SK-N-SH (cell line): ENCODE measurements at regions not wholly inside any gene's neighbourhood (a gene's known extent, or its start where the extent isn't known, plus 50 kb on each side); places are given as distances from the start of the nearest gene placed in this dataset.

Experiments
- CTCF ChIA-PET: fragments of 300-600, 350-600 bp; formaldehyde crosslinking; extraction: SDS; loops from one replicate; lab custom pipeline; 2021; lab: Yijun Ruan, JAX
- POLR2A ChIA-PET: fragments of 350-600 bp; sonication (Branson Sonifier 250); formaldehyde crosslinking; extraction: SDS; loops from one replicate; lab custom pipeline; 2020; ENCODE audit warnings: antibody characterized with exemption, inconsistent platforms; lab: Yijun Ruan, JAX
- DNase-seq: peaks from one replicate; pipeline ENCODE4 v3.0.0; 2012
- H2AFZ ChIP-seq: fragments of 200-600 bp; sonication (generic); 2 replicates; pipeline ENCODE4 v1.8.1; 2016; ENCODE audit warnings: antibody characterized with exemption, mild to moderate bottlenecking, low read depth
- H3F3A ChIP-seq: fragments of 200-600 bp; sonication (generic); replicated peaks from 2 replicates; pipeline ENCODE3; 2016; ENCODE audit warnings: antibody characterized with exemption, mild to moderate bottlenecking; ENCODE audit not compliant: insufficient read depth
- H3K27ac ChIP-seq, 2 experiments: fragments of 200-500 bp in 1 of 2; fragments of 200-600 bp in 1 of 2; sonication (Bioruptor generic) in 1 of 2; sonication (generic), shearing (Covaris generic) in 1 of 2; 2 replicates each; pipeline versions ENCODE4 v1.5.1 to v1.6.1; 2014 to 2016; ENCODE audit warnings: low read depth in 2 of 2, inconsistent platforms in 1 of 2, low read length in 1 of 2, mild to moderate bottlenecking in 1 of 2, mixed read lengths in 1 of 2
- H3K27me3 ChIP-seq: fragments of 200-600 bp; sonication (generic), shearing (Covaris generic); 2 replicates; pipeline ENCODE4 v1.6.1; 2016; ENCODE audit warnings: mixed run types; ENCODE audit not compliant: insufficient read depth
- H3K36me3 ChIP-seq, 2 experiments: fragments of 200-500 bp in 1 of 2; fragments of 200-600 bp in 1 of 2; sonication (Bioruptor generic) in 1 of 2; sonication (generic) in 1 of 2; replicated peaks in 1 of 2; 2 replicates each; pipeline versions ENCODE3 to v1.5.1; 2014 to 2016; ENCODE audit warnings: low read length in 1 of 2, mild to moderate bottlenecking in 1 of 2; ENCODE audit not compliant: insufficient read depth in 2 of 2, control insufficient read depth in 1 of 2
- H3K4me1 ChIP-seq, 2 experiments: fragments of 200-500 bp in 1 of 2; fragments of 200-600 bp in 1 of 2; sonication (Bioruptor generic) in 1 of 2; sonication (generic), shearing (Covaris generic) in 1 of 2; 2 replicates each; pipeline versions ENCODE4 v1.5.1 to v1.6.1; 2014 to 2016; ENCODE audit warnings: low read depth in 1 of 2, low read length in 1 of 2, mixed run types in 1 of 2; ENCODE audit not compliant: insufficient read depth in 2 of 2, control insufficient read depth in 1 of 2
- H3K4me2 ChIP-seq: fragments of 200-600 bp; sonication (generic), shearing (Covaris generic); 2 replicates; pipeline ENCODE4 v1.6.1; 2017; ENCODE audit warnings: mixed run types
- H3K4me3 ChIP-seq, 2 experiments: fragments of 200-500 bp in 1 of 2; fragments of 200-600 bp in 1 of 2; sonication (Bioruptor generic) in 1 of 2; sonication (generic), shearing (Covaris generic) in 1 of 2; 2 replicates each; pipeline versions ENCODE4 v1.5.1 to v1.8.1; 2014 to 2016; ENCODE audit warnings: low read depth in 2 of 2, inconsistent platforms in 1 of 2, low read length in 1 of 2, mild to moderate bottlenecking in 1 of 2, mixed read lengths in 1 of 2, moderate library complexity in 1 of 2
- H3K79me2 ChIP-seq: fragments of 200-600 bp; sonication (generic); 2 replicates; pipeline ENCODE4 v1.8.1; 2017; ENCODE audit warnings: mild to moderate bottlenecking; ENCODE audit not compliant: insufficient read depth
- H3K9ac ChIP-seq: fragments of 200-600 bp; sonication (generic); 2 replicates; pipeline ENCODE4 v1.6.1; 2017; ENCODE audit warnings: mixed run types
- H3K9me2 ChIP-seq: fragments of 200-600 bp; sonication (generic); 2 replicates; pipeline ENCODE4 v1.6.1; 2017; ENCODE audit warnings: mixed run types
- H3K9me3 ChIP-seq: fragments of 200-600 bp; sonication (generic); 2 replicates; pipeline ENCODE4 v1.6.1; 2017; ENCODE audit warnings: mixed run types, mild to moderate bottlenecking, moderate library complexity
- H4K20me1 ChIP-seq: fragments of 200-600 bp; sonication (generic); 2 replicates; pipeline ENCODE4 v1.6.1; 2017; ENCODE audit warnings: mild to moderate bottlenecking, mixed run types; ENCODE audit not compliant: insufficient read depth
- ELF1 ChIP-seq: IDR thresholded peaks from 2 replicates; pipeline ENCODE4 v1.4.0; 2012
- EP300 ChIP-seq, 2 experiments: IDR thresholded peaks; 2 replicates each; pipeline versions ENCODE4 v1.4.0 to v1.6.1; 2012; ENCODE audit warnings: borderline replicate concordance in 1 of 2, low read depth in 1 of 2, low read length in 1 of 2
- FOXJ3 ChIP-seq: sonication (generic); formaldehyde crosslinking; IDR thresholded peaks from 2 replicates; pipeline ENCODE4 v1.5.1; 2020; ENCODE audit warnings: mild to moderate bottlenecking, missing genetic modification reagents
- GABPA ChIP-seq: IDR thresholded peaks from 2 replicates; pipeline ENCODE4 v1.4.0; 2012; ENCODE audit warnings: low read depth, mild to moderate bottlenecking
- GATA2 ChIP-seq: sonication (generic); formaldehyde crosslinking; IDR thresholded peaks from 2 replicates; pipeline ENCODE4 v1.5.0; 2020; ENCODE audit warnings: mild to moderate bottlenecking, missing genetic modification reagents
- JUND ChIP-seq: IDR thresholded peaks from 2 replicates; pipeline ENCODE4 v1.4.0; 2012
- MXI1 ChIP-seq: IDR thresholded peaks from 2 replicates; pipeline ENCODE4 v1.6.1; 2012; ENCODE audit warnings: mild to moderate bottlenecking, low read depth, low read length, improper control_type of control experiment
- NFIC ChIP-seq: IDR thresholded peaks from 2 replicates; pipeline ENCODE4 v1.4.0; 2012; ENCODE audit warnings: borderline replicate concordance
- POLR2AphosphoS5 ChIP-seq: IDR thresholded peaks from 2 replicates; pipeline ENCODE4 v1.6.1; 2012; ENCODE audit warnings: low read depth, low read length
- RAD21 ChIP-seq: IDR thresholded peaks from 2 replicates; pipeline ENCODE4 v1.6.1; 2012; ENCODE audit warnings: mild to moderate bottlenecking, low read length
- RCOR1 ChIP-seq: fragments of 150-350 bp; IDR thresholded peaks from 2 replicates; pipeline ENCODE4 v1.6.1; 2017; ENCODE audit warnings: antibody characterized with exemption, low read length
- RFX5 ChIP-seq: IDR thresholded peaks from 2 replicates; pipeline ENCODE4 v1.6.1; 2012; ENCODE audit warnings: mild to moderate bottlenecking, improper control_type of control experiment, low read length
- RXRA ChIP-seq: IDR thresholded peaks from 2 replicates; pipeline ENCODE4 v1.4.0; 2012; ENCODE audit warnings: low read depth, mild to moderate bottlenecking, borderline replicate concordance
- SIN3A ChIP-seq: IDR thresholded peaks from 2 replicates; pipeline ENCODE4 v1.6.1; 2012; ENCODE audit warnings: low read depth, mild to moderate bottlenecking, low read length, moderate library complexity, borderline replicate concordance
- TAF1 ChIP-seq: IDR thresholded peaks from 2 replicates; pipeline ENCODE4 v1.6.1; 2012; ENCODE audit warnings: low read depth, mild to moderate bottlenecking, low read length, moderate library complexity, borderline replicate concordance
- YY1 ChIP-seq: IDR thresholded peaks from 2 replicates; pipeline ENCODE4 v1.4.0; 2012; ENCODE audit warnings: low read depth, mild to moderate bottlenecking
- WGBS: methylation state at CpG from one replicate; pipeline ENCODE4 v1.1.6; 2017; ENCODE audit warnings: low lambda C conversion rate; 5-methylcytosine and 5-hydroxymethylcytosine counted together
- TF ChIP-seq, protein P1 (sequence below): IDR thresholded peaks from 2 replicates; pipeline ENCODE4 v1.4.0; 2012; ENCODE audit warnings: low read depth, borderline replicate concordance
- TF ChIP-seq, protein P2 (sequence below): fragments of 150-350 bp; IDR thresholded peaks from 2 replicates; pipeline ENCODE4 v1.6.1; 2016; ENCODE audit warnings: mild to moderate bottlenecking, low read depth, low read length
- TF ChIP-seq, protein P3 (sequence below): fragments of 200-600 bp; sonication (generic); IDR thresholded peaks from 2 replicates; pipeline ENCODE4 v1.6.1; 2017; ENCODE audit warnings: antibody characterized with exemption, mild to moderate bottlenecking, moderate library complexity

DNA sequence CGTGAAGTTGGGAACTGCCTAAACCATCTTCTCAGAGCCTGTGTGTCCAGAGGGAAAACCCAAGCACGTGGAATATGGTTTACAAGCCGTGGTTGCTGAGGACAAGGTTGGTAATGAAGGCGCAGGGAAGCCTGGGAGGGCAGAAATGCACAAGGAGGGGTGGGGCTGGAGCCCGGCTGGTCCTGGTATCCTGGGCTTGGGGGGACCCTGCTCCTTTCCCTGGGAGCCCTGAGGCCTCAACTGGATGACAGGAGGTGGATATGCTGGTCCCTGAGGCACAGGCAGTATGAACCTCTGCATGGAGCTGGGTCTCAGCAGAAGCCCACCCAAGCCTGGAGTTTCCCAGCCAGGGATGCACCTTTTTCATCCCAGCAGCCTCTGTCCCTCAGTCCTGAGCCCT is 80.3 kb upstream of the RET start:
- Histone ChIP-seq H3F3A (no peaks in the 10 kb centered on the region), H3K79me2 (no peaks in the 10 kb centered on the region), H3K27ac (no peak overlapping the region), H3K4me2 (no peak overlapping the region), H3K9me2 (no peaks in the 10 kb centered on the region), H4K20me1 (no peaks in the 10 kb centered on the region), H3K4me1 (peaks cover 0 to 50% of the 10 kb centered on the region in 2 experiments; a peak in 2 of 4 replicates), H3K9ac (no peak overlapping the region), H2AFZ (no peak overlapping the region), H3K27me3 (no peaks in the 10 kb centered on the region), H3K4me3 (no peak overlapping the region)
- 46% methylated on average over 4 of the region's 5 CpGs for WGBS
- DNase-seq, result no peak
- TF ChIP-seq RXRA (no peak), MXI1 (no peak), GATA2 (CRISPR knock-in tag) (no peak), ELF1 (no peak), YY1 (no peak), TAF1 (no peak), SIN3A (no peak), NFIC (no peak), JUND (no peak), RAD21 (no peak), EP300 (IDR thresholded peaks at IDR 0.05; ENCODE audit: borderline replicate concordance in 1 of 2, low read depth in 1 of 2, low read length in 1 of 2) (no peak), POLR2AphosphoS5 (no peak), GABPA (no peak), RFX5 (no peak), RCOR1 (no peak), FOXJ3 (no peak)
- TF ChIP-seq, protein P1, sequence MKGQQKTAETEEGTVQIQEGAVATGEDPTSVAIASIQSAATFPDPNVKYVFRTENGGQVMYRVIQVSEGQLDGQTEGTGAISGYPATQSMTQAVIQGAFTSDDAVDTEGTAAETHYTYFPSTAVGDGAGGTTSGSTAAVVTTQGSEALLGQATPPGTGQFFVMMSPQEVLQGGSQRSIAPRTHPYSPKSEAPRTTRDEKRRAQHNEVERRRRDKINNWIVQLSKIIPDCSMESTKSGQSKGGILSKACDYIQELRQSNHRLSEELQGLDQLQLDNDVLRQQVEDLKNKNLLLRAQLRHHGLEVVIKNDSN, result no peak
- TF ChIP-seq, protein P2, sequence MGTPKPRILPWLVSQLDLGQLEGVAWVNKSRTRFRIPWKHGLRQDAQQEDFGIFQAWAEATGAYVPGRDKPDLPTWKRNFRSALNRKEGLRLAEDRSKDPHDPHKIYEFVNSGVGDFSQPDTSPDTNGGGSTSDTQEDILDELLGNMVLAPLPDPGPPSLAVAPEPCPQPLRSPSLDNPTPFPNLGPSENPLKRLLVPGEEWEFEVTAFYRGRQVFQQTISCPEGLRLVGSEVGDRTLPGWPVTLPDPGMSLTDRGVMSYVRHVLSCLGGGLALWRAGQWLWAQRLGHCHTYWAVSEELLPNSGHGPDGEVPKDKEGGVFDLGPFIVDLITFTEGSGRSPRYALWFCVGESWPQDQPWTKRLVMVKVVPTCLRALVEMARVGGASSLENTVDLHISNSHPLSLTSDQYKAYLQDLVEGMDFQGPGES, result no peak
- TF ChIP-seq, protein P3, sequence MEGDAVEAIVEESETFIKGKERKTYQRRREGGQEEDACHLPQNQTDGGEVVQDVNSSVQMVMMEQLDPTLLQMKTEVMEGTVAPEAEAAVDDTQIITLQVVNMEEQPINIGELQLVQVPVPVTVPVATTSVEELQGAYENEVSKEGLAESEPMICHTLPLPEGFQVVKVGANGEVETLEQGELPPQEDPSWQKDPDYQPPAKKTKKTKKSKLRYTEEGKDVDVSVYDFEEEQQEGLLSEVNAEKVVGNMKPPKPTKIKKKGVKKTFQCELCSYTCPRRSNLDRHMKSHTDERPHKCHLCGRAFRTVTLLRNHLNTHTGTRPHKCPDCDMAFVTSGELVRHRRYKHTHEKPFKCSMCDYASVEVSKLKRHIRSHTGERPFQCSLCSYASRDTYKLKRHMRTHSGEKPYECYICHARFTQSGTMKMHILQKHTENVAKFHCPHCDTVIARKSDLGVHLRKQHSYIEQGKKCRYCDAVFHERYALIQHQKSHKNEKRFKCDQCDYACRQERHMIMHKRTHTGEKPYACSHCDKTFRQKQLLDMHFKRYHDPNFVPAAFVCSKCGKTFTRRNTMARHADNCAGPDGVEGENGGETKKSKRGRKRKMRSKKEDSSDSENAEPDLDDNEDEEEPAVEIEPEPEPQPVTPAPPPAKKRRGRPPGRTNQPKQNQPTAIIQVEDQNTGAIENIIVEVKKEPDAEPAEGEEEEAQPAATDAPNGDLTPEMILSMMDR, result no peak
- TF ChIP-seq, all 33 proteins: peak for 0
- Histone ChIP-seq H3K36me3 (no peaks in the 10 kb centered on the region), H3K9me3 (no peaks in the 10 kb centered on the region)
- ChIA-PET POLR2A (no interaction called here), CTCF (interaction anchor here (0.6 to 1.2 kb wide), 3 partner anchors 48 to 83 kb away, joined by 3 read pairs; no protein-coding TSS in a partner anchor)
